DOHH2 (cell line): ENCODE measurements at regions not wholly inside any gene's neighbourhood (a gene's known extent, or its start where the extent isn't known, plus 50 kb on each side); places are given as distances from the start of the nearest gene placed in this dataset.

Experiments used
- EZH2phosphoT487 ChIP-seq: fragments of 200-600 bp; sonication (generic); IDR thresholded peaks from 2 replicates; pipeline ENCODE4 v1.6.1; 2017; ENCODE audit warnings: borderline replicate concordance, mild to moderate bottlenecking, antibody characterized with exemption, low read length, moderate library complexity, mixed read lengths
- TF ChIP-seq, protein P1 (sequence below): fragments of 200-600 bp; sonication (generic); IDR thresholded peaks from one replicate; pipeline ENCODE4 v1.5.1; 2014; ENCODE audit warnings: antibody characterized with exemption, mild to moderate bottlenecking, low read depth, low read length; ENCODE audit not compliant: poor library complexity, severe bottlenecking

DNA sequence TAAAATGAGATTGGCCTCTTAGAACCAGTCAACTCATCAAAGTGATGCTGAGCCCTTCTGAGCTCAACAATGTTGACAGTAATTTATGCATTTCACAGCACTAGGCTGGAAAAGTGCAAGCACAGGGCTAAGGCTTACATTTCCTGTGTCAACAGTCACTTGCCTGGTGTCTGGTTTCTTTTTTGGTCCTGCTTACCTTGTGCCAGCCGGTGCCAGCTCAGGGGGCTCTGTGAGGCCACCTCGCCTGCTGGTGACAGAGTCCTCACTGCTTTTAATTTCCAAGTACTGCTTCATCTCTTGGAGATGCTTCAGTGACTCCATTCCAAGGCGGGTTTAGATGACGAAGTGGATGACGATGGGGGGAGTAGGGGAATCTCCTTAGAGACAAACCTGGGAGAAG lies 53.1 kb upstream of the KCNA1 start:
- TF ChIP-seq, protein P1, sequence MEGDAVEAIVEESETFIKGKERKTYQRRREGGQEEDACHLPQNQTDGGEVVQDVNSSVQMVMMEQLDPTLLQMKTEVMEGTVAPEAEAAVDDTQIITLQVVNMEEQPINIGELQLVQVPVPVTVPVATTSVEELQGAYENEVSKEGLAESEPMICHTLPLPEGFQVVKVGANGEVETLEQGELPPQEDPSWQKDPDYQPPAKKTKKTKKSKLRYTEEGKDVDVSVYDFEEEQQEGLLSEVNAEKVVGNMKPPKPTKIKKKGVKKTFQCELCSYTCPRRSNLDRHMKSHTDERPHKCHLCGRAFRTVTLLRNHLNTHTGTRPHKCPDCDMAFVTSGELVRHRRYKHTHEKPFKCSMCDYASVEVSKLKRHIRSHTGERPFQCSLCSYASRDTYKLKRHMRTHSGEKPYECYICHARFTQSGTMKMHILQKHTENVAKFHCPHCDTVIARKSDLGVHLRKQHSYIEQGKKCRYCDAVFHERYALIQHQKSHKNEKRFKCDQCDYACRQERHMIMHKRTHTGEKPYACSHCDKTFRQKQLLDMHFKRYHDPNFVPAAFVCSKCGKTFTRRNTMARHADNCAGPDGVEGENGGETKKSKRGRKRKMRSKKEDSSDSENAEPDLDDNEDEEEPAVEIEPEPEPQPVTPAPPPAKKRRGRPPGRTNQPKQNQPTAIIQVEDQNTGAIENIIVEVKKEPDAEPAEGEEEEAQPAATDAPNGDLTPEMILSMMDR, result no peak
- no peak for TF ChIP-seq EZH2phosphoT487
